ENCODE measurements at regions not wholly inside any gene's neighbourhood (a gene's known extent, or its start where the extent isn't known, plus 50 kb on each side); places are given as distances from the start of the nearest gene placed in this dataset.

- TF ChIP-seq CTCF (IDR thresholded peaks at IDR 0.05) (no peak), POLR2A (IDR thresholded peaks at IDR 0.05) (no peak)
These were observed 576.2 kb upstream of the SMIM31 start for GRCh38 chr4:164177753-164178152.
